ENCODE measurements at regions not wholly inside any gene's neighbourhood (a gene's known extent, or its start where the extent isn't known, plus 50 kb on each side); places are given as distances from the start of the nearest gene placed in this dataset.

- intact Hi-C loops (cut with DNase I) = no loop called here
- Histone ChIP-seq H3K27me3 (ENCODE audit: control insufficient read depth, insufficient read depth, low read length) (no peaks in the 10 kb centered on the region), H3K9ac (ENCODE audit: low read length in 3 of 3) (no peak overlapping the region), H3K4me3 (ENCODE audit: low read length in 3 of 3) (no peak overlapping the region), H3K4me1 (ENCODE audit: control insufficient read depth in 2 of 3, insufficient read depth in 2 of 3, low read depth in 1 of 3, low read length in 3 of 3) (no peaks in the 10 kb centered on the region), H3K27ac (ENCODE audit: low read depth in 2 of 2, low read length in 2 of 2) (no peak overlapping the region), H3K36me3 (ENCODE audit: control insufficient read depth in 2 of 3, insufficient read depth in 3 of 3, low read length in 3 of 3) (no peaks in the 10 kb centered on the region), H3K9me3 (ENCODE audit: control insufficient read depth in 2 of 3, insufficient read depth in 1 of 3, low read length in 3 of 3) (no peaks in the 10 kb centered on the region)
- FAIRE-seq (no peak), DNase-seq (no peak)
- TF ChIP-seq CTCF (IDR thresholded peaks at IDR 0.05; ENCODE audit: borderline replicate concordance, extremely low read depth, insufficient read depth) = no peak
These were observed 147.8 kb upstream of the AJAP1 start for GRCh38 chr1:4506591-4506990.

- DNase-seq = no peak
- Histone ChIP-seq H3K4me1 (ENCODE audit: control insufficient read depth in 2 of 3, insufficient read depth in 2 of 3, low read depth in 1 of 3, low read length in 3 of 3) (peaks cover 0 to 7% (median 0%) of the 10 kb centered on the region in 3 donors), H3K9me3 (ENCODE audit: control insufficient read depth in 2 of 3, insufficient read depth in 1 of 3, low read length in 3 of 3) (no peaks in the 10 kb centered on the region), H3K9ac (ENCODE audit: low read length in 3 of 3) (no peak overlapping the region), H3K27ac (ENCODE audit: low read depth in 2 of 2, low read length in 2 of 2) (no peak overlapping the region), H3K36me3 (ENCODE audit: control insufficient read depth in 2 of 3, insufficient read depth in 3 of 3, low read length in 3 of 3) (no peaks in the 10 kb centered on the region), H3K27me3 (ENCODE audit: control insufficient read depth, insufficient read depth, low read length) (no peaks in the 10 kb centered on the region), H3K4me3 (ENCODE audit: low read length in 3 of 3) (no peak overlapping the region)
- TF ChIP-seq CTCF (IDR thresholded peaks at IDR 0.05; ENCODE audit: borderline replicate concordance, extremely low read depth, insufficient read depth) = no peak
- intact Hi-C loops (cut with DNase I) = no loop called here
- no peak for FAIRE-seq
These were observed 145.2 kb upstream of the AJAP1 start for GRCh38 chr1:4509206-4509605.

- no peak for TF ChIP-seq CTCF (IDR thresholded peaks at IDR 0.05; ENCODE audit: borderline replicate concordance, extremely low read depth, insufficient read depth)
- intact Hi-C loops (cut with DNase I) = no loop called here
- peaks cover 0 to 7% (median 0%) of the 10 kb centered on the region in 3 donors for H3K4me1 ChIP-seq (ENCODE audit: control insufficient read depth in 2 of 3, insufficient read depth in 2 of 3, low read depth in 1 of 3, low read length in 3 of 3)
These were observed 144.1 kb upstream of the AJAP1 start for GRCh38 chr1:4510276-4510691.

GRCh38 chr1:4511374-4511773 is 143.0 kb upstream of the AJAP1 start:
- Histone ChIP-seq H3K9me3 (ENCODE audit: control insufficient read depth in 2 of 3, insufficient read depth in 1 of 3, low read length in 3 of 3) (no peaks in the 10 kb centered on the region), H3K27me3 (ENCODE audit: control insufficient read depth, insufficient read depth, low read length) (no peaks in the 10 kb centered on the region), H3K27ac (ENCODE audit: low read depth in 2 of 2, low read length in 2 of 2) (no peak overlapping the region), H3K36me3 (ENCODE audit: control insufficient read depth in 2 of 3, insufficient read depth in 3 of 3, low read length in 3 of 3) (no peaks in the 10 kb centered on the region), H3K4me3 (ENCODE audit: low read length in 3 of 3) (no peak overlapping the region), H3K9ac (ENCODE audit: low read length in 3 of 3) (no peak overlapping the region), H3K4me1 (ENCODE audit: control insufficient read depth in 2 of 3, insufficient read depth in 2 of 3, low read depth in 1 of 3, low read length in 3 of 3) (peaks cover 0 to 9% (median 0%) of the 10 kb centered on the region in 3 donors)
- no peak for TF ChIP-seq CTCF (IDR thresholded peaks at IDR 0.05; ENCODE audit: borderline replicate concordance, extremely low read depth, insufficient read depth)
- intact Hi-C loops (cut with DNase I) = no loop called here
- DNase-seq = no peak
- no peak for FAIRE-seq

More at GRCh38 chr1:4510276-4510691, 144.1 kb upstream of the AJAP1 start:
- no peaks in the 10 kb centered on the region for H3K9me3 ChIP-seq (ENCODE audit: control insufficient read depth in 2 of 3, insufficient read depth in 1 of 3, low read length in 3 of 3)
- no peak for DNase-seq
- no peak for FAIRE-seq
- H3K36me3 ChIP-seq (ENCODE audit: control insufficient read depth in 2 of 3, insufficient read depth in 3 of 3, low read length in 3 of 3) = no peaks in the 10 kb centered on the region
- no peak overlapping the region for H3K4me3 ChIP-seq (ENCODE audit: low read length in 3 of 3)
- H3K27me3 ChIP-seq (ENCODE audit: control insufficient read depth, insufficient read depth, low read length) = no peaks in the 10 kb centered on the region
- no peak overlapping the region for H3K9ac ChIP-seq (ENCODE audit: low read length in 3 of 3)
- no peak overlapping the region for H3K27ac ChIP-seq (ENCODE audit: low read depth in 2 of 2, low read length in 2 of 2)

Measured in kidney (tissue), 13 donors.